OCI-LY3 (cell line): ENCODE measurements at regions not wholly inside any gene's neighbourhood (a gene's known extent, or its start where the extent isn't known, plus 50 kb on each side); places are given as distances from the start of the nearest gene placed in this dataset.
"Not testable (repeated sequence)": the region's sequence is repeated elsewhere in the genome, so short reads cannot be mapped to it uniquely, and the experiment has no call there.

Experiments
- H2AFZ ChIP-seq: fragments of 200-600, 300-600 bp; shearing (Covaris generic); 2 replicates; pipeline ENCODE4 v1.6.0; 2014; ENCODE audit warnings: antibody characterized with exemption, low read depth, low read length
- H3K27ac ChIP-seq: fragments of 200-600, 300-600 bp; sonication (generic); 2 replicates; pipeline ENCODE4 v1.5.1; 2014; ENCODE audit warnings: mild to moderate bottlenecking, low read length, moderate library complexity, mixed read lengths
- H3K27me3 ChIP-seq: fragments of 200-600, 300-600 bp; sonication (generic); 2 replicates; pipeline ENCODE4 v1.6.1; 2014; ENCODE audit warnings: low read depth, low read length, mixed read lengths
- H3K36me3 ChIP-seq: fragments of 200-600, 300-600 bp; sonication (generic); replicated peaks from 2 replicates; pipeline ENCODE3; 2014; ENCODE audit warnings: low read depth, low read length, mixed read lengths
- H3K4me1 ChIP-seq: fragments of 300-600, 200-600 bp; sonication (generic); 2 replicates; pipeline ENCODE4 v1.6.1; 2014; ENCODE audit warnings: low read length, mixed read lengths
- H3K4me2 ChIP-seq: fragments of 200-600, 300-600 bp; sonication (generic); 2 replicates; pipeline ENCODE4 v1.6.1; 2014; ENCODE audit warnings: low read length, mixed read lengths
- H3K4me3 ChIP-seq: fragments of 300-600, 200-600 bp; sonication (generic); 2 replicates; pipeline ENCODE4 v1.5.1; 2014; ENCODE audit warnings: antibody characterized with exemption, mild to moderate bottlenecking, low read length, moderate library complexity
- H3K79me2 ChIP-seq: fragments of 300-600, 200-600 bp; shearing (Covaris generic); 2 replicates; pipeline ENCODE4 v1.6.1; 2014; ENCODE audit warnings: mild to moderate bottlenecking, low read length, mixed read lengths
- H3K9ac ChIP-seq: fragments of 300-600, 200-600 bp; shearing (Covaris generic); 2 replicates; pipeline ENCODE4 v1.6.0; 2014; ENCODE audit warnings: mild to moderate bottlenecking, low read length, moderate library complexity
- H3K9me3 ChIP-seq: fragments of 200-600, 300-600 bp; shearing (Covaris generic); 2 replicates; pipeline ENCODE4 v1.6.1; 2014; ENCODE audit warnings: low read length, mixed read lengths; ENCODE audit not compliant: insufficient read depth
- H4K20me1 ChIP-seq: fragments of 200-600, 300-600 bp; sonication (generic); 2 replicates; pipeline ENCODE4 v1.6.1; 2016; ENCODE audit warnings: low read length, mixed read lengths; ENCODE audit not compliant: insufficient read depth
- EZH2phosphoT487 ChIP-seq: fragments of 200-600 bp; shearing (Covaris generic); IDR thresholded peaks from 2 replicates; pipeline ENCODE4 v1.6.1; 2018; ENCODE audit warnings: antibody characterized with exemption, mixed run types, low read depth
- TF ChIP-seq, protein P1 (sequence below): fragments of 200-600, 300-600 bp; sonication (generic); IDR thresholded peaks from 2 replicates; pipeline ENCODE4 v1.5.1; 2014; ENCODE audit warnings: antibody characterized with exemption, low read length, low read depth

DNA sequence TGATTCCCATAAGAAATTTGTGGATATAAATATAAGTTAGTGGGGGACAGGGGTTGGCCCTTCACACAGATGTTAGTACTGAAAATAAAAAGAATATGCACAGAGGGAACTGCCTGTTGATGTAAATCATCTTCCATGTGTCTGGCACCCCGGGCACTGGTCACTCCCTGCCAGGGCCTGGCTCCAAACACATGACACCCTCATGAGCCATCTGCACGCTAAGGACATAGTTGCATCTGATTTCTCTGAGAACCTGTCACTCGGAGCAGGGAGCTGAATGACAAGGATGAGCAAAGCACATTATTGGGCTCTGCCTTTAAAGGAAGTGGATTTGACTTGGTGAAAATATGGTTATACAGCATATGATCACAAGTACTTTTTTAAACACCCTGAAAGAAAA is 66.2 kb upstream of the TSC22D2 start:
- H3K9ac ChIP-seq, result no peak overlapping the region
- H2AFZ ChIP-seq, result no peak overlapping the region
- no peak overlapping the region for H3K27ac ChIP-seq
- H3K4me3 ChIP-seq, result no peak overlapping the region
- H3K27me3 ChIP-seq, result peaks cover 11% of the 10 kb centered on the region
- no peaks in the 10 kb centered on the region for H4K20me1 ChIP-seq
- no peaks in the 10 kb centered on the region for H3K79me2 ChIP-seq
- TF ChIP-seq, protein P1, sequence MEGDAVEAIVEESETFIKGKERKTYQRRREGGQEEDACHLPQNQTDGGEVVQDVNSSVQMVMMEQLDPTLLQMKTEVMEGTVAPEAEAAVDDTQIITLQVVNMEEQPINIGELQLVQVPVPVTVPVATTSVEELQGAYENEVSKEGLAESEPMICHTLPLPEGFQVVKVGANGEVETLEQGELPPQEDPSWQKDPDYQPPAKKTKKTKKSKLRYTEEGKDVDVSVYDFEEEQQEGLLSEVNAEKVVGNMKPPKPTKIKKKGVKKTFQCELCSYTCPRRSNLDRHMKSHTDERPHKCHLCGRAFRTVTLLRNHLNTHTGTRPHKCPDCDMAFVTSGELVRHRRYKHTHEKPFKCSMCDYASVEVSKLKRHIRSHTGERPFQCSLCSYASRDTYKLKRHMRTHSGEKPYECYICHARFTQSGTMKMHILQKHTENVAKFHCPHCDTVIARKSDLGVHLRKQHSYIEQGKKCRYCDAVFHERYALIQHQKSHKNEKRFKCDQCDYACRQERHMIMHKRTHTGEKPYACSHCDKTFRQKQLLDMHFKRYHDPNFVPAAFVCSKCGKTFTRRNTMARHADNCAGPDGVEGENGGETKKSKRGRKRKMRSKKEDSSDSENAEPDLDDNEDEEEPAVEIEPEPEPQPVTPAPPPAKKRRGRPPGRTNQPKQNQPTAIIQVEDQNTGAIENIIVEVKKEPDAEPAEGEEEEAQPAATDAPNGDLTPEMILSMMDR, result no peak
- H3K9me3 ChIP-seq, result no peaks in the 10 kb centered on the region
- no peak overlapping the region for H3K4me2 ChIP-seq
- H3K4me1 ChIP-seq, result no peaks in the 10 kb centered on the region
- H3K36me3 ChIP-seq, result no peaks in the 10 kb centered on the region

DNA sequence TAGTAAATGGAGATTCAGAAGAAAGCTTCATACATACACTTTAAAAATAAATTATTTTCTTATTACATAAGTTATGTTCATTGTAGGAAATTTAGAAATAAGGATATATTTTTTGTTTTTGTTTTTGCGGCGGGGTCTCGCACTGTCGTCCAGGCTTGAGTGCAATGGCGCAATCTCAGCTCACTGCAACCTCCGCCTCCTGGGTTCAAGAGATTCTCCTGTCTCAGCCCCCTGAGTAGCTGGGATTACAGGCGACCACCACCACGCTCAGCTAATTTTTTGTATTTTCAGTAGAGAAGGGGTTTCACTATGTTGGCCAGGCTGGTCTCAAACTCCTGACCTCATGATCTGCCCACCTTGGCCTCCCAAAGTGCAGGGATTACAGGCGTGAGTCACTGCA is 71.7 kb upstream of the TSC22D2 start:
- not testable (repeated sequence) for H2AFZ ChIP-seq, H3K79me2 ChIP-seq, H3K9me3 ChIP-seq, H3K4me2 ChIP-seq, H3K27ac ChIP-seq, H3K9ac ChIP-seq, H3K36me3 ChIP-seq, H3K4me1 ChIP-seq, H3K4me3 ChIP-seq, H4K20me1 ChIP-seq
- H3K27me3 ChIP-seq, result peaks cover 11% of the 10 kb centered on the region

DNA sequence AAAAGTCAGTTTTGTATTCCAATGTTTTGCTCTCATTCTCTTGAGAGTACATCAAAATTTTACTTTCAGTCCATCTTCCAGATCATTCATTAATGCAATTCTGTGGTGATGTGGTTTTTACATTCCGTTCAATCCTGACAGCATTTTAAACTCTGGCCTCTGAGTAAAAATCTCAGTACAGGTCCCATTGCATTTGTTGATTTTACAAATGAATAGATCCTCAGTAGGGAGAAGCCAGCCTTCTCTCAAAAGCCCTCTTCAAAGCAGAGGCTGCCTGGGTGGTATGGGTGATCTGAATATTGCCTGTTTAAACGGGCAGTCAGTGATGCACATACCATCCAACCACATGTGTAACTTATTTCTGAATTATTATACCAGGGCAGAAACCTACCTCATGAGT is 72.5 kb upstream of the TSC22D2 start:
- H3K9me3 ChIP-seq, result no peaks in the 10 kb centered on the region
- TF ChIP-seq, protein P1, result no peak
- no peak for TF ChIP-seq EZH2phosphoT487
- no peak overlapping the region for H3K4me3 ChIP-seq
- H3K4me2 ChIP-seq, result no peak overlapping the region
- H2AFZ ChIP-seq, result no peak overlapping the region
- no peaks in the 10 kb centered on the region for H3K36me3 ChIP-seq
- H3K9ac ChIP-seq, result no peak overlapping the region
- no peaks in the 10 kb centered on the region for H3K79me2 ChIP-seq
- H3K4me1 ChIP-seq, result no peaks in the 10 kb centered on the region
- H3K27me3 ChIP-seq, result peaks cover 11% of the 10 kb centered on the region
- no peak overlapping the region for H3K27ac ChIP-seq
- no peaks in the 10 kb centered on the region for H4K20me1 ChIP-seq

DNA sequence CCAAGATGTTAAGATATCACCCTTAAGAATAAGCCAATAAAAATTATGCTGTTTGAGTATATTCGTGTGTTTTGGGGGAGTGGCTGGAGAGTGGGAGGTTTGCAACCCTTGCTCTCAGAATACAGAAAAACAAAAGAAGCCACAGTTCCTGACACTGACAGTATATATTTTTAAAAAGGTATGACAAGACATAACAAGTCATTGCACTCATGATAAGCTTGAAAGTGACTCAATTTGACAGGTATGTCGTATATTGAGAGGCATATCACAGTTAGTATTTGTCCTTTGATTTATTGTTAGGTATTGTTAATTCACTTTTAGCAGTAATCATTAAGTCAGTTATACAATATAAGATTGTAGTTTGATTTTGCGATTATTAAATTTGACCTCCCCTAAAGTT is 73.1 kb upstream of the TSC22D2 start:
- no peak overlapping the region for H3K4me2 ChIP-seq
- H3K27me3 ChIP-seq, result peaks cover 11% of the 10 kb centered on the region
- H2AFZ ChIP-seq, result no peak overlapping the region
- H3K9ac ChIP-seq, result no peak overlapping the region
- H3K27ac ChIP-seq, result no peak overlapping the region
- no peaks in the 10 kb centered on the region for H4K20me1 ChIP-seq
- no peaks in the 10 kb centered on the region for H3K4me1 ChIP-seq
- no peak overlapping the region for H3K4me3 ChIP-seq
- TF ChIP-seq EZH2phosphoT487, result no peak
- TF ChIP-seq, protein P1, result no peak
- no peaks in the 10 kb centered on the region for H3K79me2 ChIP-seq
- H3K36me3 ChIP-seq, result no peaks in the 10 kb centered on the region
- no peaks in the 10 kb centered on the region for H3K9me3 ChIP-seq

DNA sequence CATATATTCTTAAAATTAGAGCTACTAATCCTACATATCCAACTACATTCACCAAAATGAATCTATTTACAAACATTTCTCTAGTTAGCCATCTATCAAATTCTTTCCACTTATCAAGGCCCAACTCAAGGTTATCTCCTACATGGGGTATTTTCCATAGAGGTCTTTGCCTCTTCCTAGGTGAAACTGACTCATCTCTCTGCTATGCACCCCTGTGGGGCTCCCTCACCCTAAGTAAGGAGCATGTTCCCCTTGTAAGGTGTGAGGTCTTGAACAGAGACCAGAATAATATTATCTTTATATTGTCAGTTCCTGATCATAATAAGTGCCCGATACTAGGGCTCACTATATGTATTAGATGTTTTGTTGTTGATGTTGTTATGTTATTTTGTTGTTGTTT is 74.6 kb upstream of the TSC22D2 start:
- no peaks in the 10 kb centered on the region for H3K4me1 ChIP-seq
- no peak for TF ChIP-seq EZH2phosphoT487
- TF ChIP-seq, protein P1, result no peak
- no peak overlapping the region for H2AFZ ChIP-seq
- no peak overlapping the region for H3K4me3 ChIP-seq
- no peak overlapping the region for H3K4me2 ChIP-seq
- H4K20me1 ChIP-seq, result no peaks in the 10 kb centered on the region
- no peak overlapping the region for H3K9ac ChIP-seq
- H3K79me2 ChIP-seq, result no peaks in the 10 kb centered on the region
- no peaks in the 10 kb centered on the region for H3K9me3 ChIP-seq
- H3K27ac ChIP-seq, result no peak overlapping the region
- peaks cover 8% of the 10 kb centered on the region for H3K27me3 ChIP-seq
- H3K36me3 ChIP-seq, result no peaks in the 10 kb centered on the region
